GM21576 (cell line): ENCODE measurements at regions not wholly inside any gene's neighbourhood (a gene's known extent, or its start where the extent isn't known, plus 50 kb on each side); places are given as distances from the start of the nearest gene placed in this dataset.
"Not testable (repeated sequence)": the region's sequence is repeated elsewhere in the genome, so short reads cannot be mapped to it uniquely, and the experiment has no call there.

Source experiments
- ATAC-seq: cut with Tn5 transposase; IDR thresholded peaks from one replicate; pipeline ENCODE4 v1.9.1; 2021; ENCODE audit warnings: mild to moderate bottlenecking, moderate library complexity; ENCODE audit not compliant: unreplicated experiment

- ATAC-seq, result not testable (repeated sequence)
Measured at GRCh38 chr6:127406722-127407121, 52.5 kb downstream of the KIAA0408 start.

- ATAC-seq, result no peak
Measured at GRCh38 chr6:127406122-127406521, 53.1 kb downstream of the KIAA0408 start.

GRCh38 chr6:127404594-127405178 is 54.5 kb downstream of the KIAA0408 start:
- no peak for ATAC-seq

- ATAC-seq, result peak; percentile 82
Measured at GRCh38 chr6:127404133-127404532, 55.1 kb downstream of the KIAA0408 start.

GRCh38 chr6:127403636-127404035 is 55.6 kb downstream of the KIAA0408 start:
- ATAC-seq, result peak; percentile 89

GRCh38 chr6:127402890-127403617 is 56.1 kb downstream of the KIAA0408 start:
- peak; percentile 23 for ATAC-seq

- no peak for ATAC-seq
Measured at GRCh38 chr6:127397729-127398630, 54.6 kb upstream of the ECHDC1 start.

GRCh38 chr6:127397171-127397597 is 53.8 kb upstream of the ECHDC1 start:
- not testable (repeated sequence) for ATAC-seq
